ENCODE measurements at regions not wholly inside any gene's neighbourhood (a gene's known extent, or its start where the extent isn't known, plus 50 kb on each side); places are given as distances from the start of the nearest gene placed in this dataset.

DNA sequence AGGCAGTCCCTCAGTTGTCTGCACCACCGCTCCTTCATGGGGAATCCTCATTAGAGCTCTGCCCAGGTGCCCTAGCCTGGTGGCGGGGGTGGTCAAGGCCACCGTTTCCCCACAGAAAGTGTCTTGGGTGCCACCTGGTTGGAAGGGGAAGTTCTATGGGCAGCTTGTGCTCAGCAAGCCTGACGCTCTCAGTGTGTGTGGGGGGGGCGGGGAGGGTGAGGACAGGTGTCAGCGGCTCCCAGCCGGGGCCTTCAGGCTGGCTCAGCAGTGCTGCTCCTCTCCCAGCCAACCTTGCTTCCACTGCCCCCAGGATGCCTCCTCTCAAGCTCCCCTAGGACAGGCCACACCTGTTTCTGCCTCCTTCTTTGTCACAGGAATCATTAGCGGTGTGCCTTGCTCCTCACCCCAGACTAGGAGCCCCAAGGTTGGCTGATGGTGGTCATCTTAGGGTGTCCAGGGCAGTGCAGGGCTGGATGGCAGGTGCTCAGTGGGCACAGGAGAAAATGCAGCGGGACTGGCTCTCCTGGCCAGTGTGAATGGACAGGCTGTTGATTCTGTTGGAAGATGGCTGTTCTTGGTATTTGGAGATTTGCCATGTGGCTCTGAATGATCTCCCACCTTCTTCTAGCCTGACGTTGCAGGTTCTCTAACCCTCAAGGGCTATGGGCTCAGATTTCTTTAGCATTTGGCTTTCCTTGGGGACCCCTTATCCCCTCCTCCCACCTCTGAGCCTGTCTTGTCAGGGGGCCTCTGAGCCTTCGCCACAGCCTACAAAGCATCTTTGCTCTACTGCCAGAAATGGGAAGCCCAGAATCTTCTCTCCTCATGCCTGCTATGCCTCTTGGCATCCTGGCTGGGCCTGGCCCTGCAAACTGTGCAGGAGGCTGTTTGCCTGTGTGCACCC is 185.8 kb upstream of the HS6ST1 start:
- DNase-seq (ENCODE audit: low read depth), result no peak
- TF ChIP-seq, protein P1, sequence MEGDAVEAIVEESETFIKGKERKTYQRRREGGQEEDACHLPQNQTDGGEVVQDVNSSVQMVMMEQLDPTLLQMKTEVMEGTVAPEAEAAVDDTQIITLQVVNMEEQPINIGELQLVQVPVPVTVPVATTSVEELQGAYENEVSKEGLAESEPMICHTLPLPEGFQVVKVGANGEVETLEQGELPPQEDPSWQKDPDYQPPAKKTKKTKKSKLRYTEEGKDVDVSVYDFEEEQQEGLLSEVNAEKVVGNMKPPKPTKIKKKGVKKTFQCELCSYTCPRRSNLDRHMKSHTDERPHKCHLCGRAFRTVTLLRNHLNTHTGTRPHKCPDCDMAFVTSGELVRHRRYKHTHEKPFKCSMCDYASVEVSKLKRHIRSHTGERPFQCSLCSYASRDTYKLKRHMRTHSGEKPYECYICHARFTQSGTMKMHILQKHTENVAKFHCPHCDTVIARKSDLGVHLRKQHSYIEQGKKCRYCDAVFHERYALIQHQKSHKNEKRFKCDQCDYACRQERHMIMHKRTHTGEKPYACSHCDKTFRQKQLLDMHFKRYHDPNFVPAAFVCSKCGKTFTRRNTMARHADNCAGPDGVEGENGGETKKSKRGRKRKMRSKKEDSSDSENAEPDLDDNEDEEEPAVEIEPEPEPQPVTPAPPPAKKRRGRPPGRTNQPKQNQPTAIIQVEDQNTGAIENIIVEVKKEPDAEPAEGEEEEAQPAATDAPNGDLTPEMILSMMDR (IDR thresholded peaks at IDR 0.05; ENCODE audit: insufficient read depth, low read depth, low read length), result no peak
- H3K4me3 ChIP-seq (ENCODE audit: low read depth, low read length), result no peak overlapping the region

DNA sequence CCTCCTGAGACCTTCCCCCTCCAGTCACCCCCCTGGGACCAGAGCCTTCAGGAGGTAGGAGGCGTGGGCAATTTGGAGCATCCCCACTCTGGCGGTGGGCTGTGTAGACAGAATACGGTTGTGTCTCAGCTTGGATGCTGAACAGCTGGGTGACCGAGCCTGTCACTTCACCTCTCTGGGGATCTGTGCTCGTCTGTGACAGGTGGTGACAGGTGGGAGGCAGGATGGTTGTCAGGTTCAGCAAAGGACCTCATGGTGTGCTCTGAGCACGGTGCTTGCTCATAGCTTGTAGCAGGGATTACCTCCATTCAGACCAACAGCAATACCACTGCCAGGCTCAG is 186.5 kb upstream of the HS6ST1 start:
- no peak for DNase-seq (ENCODE audit: low read depth)
- H3K4me3 ChIP-seq (ENCODE audit: low read depth, low read length), result no peak overlapping the region
- TF ChIP-seq, protein P1 (IDR thresholded peaks at IDR 0.05; ENCODE audit: insufficient read depth, low read depth, low read length), result no peak

DNA sequence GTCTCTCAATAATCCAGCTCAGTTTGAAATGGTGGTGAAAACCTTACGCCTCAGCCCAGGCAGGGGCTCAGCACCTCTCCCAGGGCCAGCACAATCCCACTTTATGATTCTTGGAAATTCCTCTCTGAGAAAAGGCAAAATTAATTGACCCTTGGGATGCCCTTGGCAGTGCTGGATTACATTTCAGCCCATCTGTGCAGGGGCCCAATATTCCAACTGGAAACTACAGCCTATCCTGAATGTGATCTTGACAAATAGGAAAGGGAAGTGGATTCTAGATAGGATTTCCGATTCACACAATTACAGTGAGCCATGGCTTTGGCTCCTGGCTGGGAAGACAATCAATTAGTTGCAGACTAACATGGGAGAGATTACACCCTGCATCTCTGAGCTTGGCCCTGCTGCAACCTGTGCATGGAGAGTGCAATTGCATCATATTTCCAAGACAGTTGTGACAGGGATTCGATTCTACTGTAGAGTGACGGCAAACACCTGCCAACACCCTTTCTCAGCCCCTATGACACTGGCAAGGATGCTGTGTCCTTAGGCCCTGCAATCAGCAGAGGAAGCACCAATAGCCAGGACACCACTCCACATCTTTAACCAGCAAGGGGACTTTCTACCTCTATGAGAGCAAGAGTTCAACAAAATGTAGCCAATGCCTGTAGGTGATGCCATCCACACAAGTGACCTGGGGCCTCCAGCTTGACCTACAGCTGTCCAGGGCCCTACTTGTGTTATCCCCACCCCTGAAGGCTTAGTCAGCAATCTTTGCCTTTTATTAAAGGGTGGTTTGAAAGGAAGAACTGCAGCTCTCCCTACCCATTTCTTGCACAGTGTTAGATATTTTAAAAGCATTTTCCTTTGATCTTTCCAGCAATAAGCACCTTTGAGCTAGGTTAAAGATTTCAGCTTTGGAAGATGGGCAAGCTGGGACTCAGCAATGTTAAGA is 187.2 kb upstream of the HS6ST1 start:
- DNase-seq (ENCODE audit: low read depth), result no peak
- TF ChIP-seq, protein P1 (IDR thresholded peaks at IDR 0.05; ENCODE audit: insufficient read depth, low read depth, low read length), result no peak
- no peak overlapping the region for H3K4me3 ChIP-seq (ENCODE audit: low read depth, low read length)

DNA sequence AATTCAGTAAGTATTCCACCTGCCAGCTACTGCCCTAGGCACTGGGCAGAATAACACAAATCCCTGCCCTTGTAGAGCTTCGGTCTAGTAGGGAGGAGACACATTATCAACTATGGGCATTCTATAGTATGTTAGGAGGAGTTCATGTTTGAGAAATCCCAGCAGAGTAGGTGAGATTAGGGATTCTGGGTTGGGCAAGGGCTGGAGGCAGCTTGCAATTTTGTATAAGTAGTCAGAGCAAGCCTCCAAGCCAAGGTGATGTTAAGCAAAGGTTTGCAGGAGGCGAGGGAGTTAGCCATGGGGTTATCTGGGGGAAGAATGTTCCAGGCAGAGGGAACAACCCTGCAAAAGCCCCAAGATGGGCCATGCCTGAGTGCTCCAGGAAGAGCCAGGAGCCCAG is 187.9 kb upstream of the HS6ST1 start:
- DNase-seq (ENCODE audit: low read depth), result no peak
- H3K4me3 ChIP-seq (ENCODE audit: low read depth, low read length), result no peak overlapping the region
- TF ChIP-seq, protein P1 (IDR thresholded peaks at IDR 0.05; ENCODE audit: insufficient read depth, low read depth, low read length), result no peak

DNA sequence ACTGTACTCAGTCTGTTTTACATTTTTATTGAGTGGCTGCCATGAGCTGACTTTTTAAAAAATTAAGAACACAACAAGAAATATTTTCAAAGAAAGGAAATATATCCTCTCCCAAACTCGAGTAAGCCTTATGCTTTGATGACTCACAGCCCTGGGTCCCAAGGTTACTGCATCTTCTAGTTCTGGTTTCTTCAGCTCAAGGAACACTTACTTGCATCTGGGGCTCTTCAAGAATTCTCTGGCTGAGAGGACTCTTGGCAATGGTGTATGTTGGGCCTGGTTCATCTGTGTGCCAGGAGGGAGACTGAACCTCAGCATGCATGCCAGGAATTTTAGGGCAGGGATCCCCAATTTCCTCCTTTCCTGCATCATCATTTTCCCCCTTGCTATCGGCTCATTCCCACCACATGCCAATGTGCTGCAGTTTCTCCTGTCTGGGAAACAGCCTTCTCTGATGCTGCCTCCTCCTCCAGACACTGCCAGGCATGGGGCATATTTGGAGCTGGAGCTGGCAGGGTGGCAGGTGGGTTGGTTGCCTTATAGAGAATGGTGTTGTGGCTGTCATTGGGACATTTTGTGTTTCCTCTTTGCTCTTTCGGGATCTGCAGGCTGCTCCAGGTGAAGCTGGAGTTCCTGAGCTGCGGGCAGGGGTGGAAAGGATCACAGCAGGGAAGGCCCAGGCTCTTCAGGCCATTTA is 192.2 kb upstream of the HS6ST1 start:
- TF ChIP-seq, protein P1 (IDR thresholded peaks at IDR 0.05; ENCODE audit: insufficient read depth, low read depth, low read length), result no peak
- peak; percentile 25 for DNase-seq (ENCODE audit: low read depth)

DNA sequence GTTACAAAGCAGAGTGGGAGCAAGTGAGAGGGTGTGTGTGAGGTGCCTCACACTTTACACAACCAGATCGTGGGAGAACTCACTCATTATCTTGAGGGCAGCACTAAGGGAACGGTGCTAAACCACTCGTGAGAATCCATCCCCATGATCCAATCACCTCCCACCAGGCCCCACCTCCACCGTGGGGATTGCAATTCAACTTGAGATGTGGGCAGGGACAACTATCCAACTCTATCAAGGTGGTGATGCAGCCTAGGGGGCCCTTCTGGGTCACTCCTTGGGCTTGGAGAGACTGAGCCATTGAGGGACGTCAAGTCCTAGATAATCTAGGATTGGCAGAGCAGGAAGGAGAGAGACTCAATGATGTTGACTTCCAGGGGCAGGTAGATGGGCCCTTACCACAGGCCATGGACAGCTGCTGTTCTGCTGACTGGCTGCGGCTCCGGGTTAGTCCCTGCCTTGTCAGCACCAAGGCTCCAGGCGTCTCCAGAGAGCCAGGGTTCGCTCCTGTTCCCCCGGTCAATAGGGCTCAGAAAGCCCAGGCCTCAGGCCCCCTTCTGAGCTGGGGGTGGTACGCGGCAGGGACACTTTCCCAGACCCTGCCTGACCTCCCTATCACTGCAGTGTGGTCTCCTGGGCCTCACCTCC is 193.2 kb upstream of the HS6ST1 start:
- H3K4me3 ChIP-seq (ENCODE audit: low read depth, low read length), result no peak overlapping the region
- TF ChIP-seq, protein P1 (IDR thresholded peaks at IDR 0.05; ENCODE audit: insufficient read depth, low read depth, low read length), result no peak
- no peak for DNase-seq (ENCODE audit: low read depth)

More for the DNA sequence above, 192.2 kb upstream of the HS6ST1 start:
- no peak overlapping the region for H3K4me3 ChIP-seq (ENCODE audit: low read depth, low read length)

All from fibroblast of villous mesenchyme (primary cell).